ENCODE measurements at regions not wholly inside any gene's neighbourhood (a gene's known extent, or its start where the extent isn't known, plus 50 kb on each side); places are given as distances from the start of the nearest gene placed in this dataset.

DNA sequence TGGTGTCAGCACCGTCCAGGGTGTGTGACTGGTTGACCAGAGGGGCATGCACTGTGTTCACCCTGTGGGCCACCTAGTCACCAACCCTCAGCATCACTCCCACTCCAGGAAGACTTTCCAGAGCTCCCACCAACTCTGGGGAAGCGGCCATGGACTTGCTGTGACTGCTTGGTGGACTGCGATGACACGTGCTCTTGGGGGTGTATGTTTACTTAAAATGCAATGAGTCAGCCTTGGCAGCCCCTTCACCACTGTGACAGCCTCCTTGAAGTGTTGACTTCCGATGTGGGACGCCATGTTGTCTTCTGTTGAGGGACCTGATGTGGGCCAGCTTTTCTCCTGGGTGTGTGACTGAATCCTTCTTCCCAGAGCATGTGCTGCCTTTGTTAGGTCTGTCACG is 151.1 kb upstream of the RTL1 start:
- TF ChIP-seq CTCF (conservative IDR thresholded peaks at IDR 0.05; ENCODE audit: low read depth in 2 of 2) (no peak), CREB1 (CRISPR knock-in tag; IDR thresholded peaks at IDR 0.05; ENCODE audit: low read depth) (no peak), EZH2 (IDR thresholded peaks at IDR 0.05; ENCODE audit: low read depth, unreplicated experiment) (no peak)
- TF ChIP-seq, protein P1, sequence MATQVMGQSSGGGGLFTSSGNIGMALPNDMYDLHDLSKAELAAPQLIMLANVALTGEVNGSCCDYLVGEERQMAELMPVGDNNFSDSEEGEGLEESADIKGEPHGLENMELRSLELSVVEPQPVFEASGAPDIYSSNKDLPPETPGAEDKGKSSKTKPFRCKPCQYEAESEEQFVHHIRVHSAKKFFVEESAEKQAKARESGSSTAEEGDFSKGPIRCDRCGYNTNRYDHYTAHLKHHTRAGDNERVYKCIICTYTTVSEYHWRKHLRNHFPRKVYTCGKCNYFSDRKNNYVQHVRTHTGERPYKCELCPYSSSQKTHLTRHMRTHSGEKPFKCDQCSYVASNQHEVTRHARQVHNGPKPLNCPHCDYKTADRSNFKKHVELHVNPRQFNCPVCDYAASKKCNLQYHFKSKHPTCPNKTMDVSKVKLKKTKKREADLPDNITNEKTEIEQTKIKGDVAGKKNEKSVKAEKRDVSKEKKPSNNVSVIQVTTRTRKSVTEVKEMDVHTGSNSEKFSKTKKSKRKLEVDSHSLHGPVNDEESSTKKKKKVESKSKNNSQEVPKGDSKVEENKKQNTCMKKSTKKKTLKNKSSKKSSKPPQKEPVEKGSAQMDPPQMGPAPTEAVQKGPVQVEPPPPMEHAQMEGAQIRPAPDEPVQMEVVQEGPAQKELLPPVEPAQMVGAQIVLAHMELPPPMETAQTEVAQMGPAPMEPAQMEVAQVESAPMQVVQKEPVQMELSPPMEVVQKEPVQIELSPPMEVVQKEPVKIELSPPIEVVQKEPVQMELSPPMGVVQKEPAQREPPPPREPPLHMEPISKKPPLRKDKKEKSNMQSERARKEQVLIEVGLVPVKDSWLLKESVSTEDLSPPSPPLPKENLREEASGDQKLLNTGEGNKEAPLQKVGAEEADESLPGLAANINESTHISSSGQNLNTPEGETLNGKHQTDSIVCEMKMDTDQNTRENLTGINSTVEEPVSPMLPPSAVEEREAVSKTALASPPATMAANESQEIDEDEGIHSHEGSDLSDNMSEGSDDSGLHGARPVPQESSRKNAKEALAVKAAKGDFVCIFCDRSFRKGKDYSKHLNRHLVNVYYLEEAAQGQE (IDR thresholded peaks at IDR 0.05; ENCODE audit: unreplicated experiment), result no peak
- TF ChIP-seq, protein P2, sequence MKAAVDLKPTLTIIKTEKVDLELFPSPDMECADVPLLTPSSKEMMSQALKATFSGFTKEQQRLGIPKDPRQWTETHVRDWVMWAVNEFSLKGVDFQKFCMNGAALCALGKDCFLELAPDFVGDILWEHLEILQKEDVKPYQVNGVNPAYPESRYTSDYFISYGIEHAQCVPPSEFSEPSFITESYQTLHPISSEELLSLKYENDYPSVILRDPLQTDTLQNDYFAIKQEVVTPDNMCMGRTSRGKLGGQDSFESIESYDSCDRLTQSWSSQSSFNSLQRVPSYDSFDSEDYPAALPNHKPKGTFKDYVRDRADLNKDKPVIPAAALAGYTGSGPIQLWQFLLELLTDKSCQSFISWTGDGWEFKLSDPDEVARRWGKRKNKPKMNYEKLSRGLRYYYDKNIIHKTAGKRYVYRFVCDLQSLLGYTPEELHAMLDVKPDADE (IDR thresholded peaks at IDR 0.05), result no peak
